Gastrocnemius medialis (tissue), 4 donors: ENCODE measurements at regions not wholly inside any gene's neighbourhood (a gene's known extent, or its start where the extent isn't known, plus 50 kb on each side); places are given as distances from the start of the nearest gene placed in this dataset.

ENCODE experiments used
- ATAC-seq, 2 donors: fragments of 150-250 bp; one replicate each; pipeline ENCODE4 v1.9.1; 2016
- DNase-seq, 2 donors: peaks; one replicate each; pipeline ENCODE4 v3.0.0-alpha.2; 2019
- H3K27ac ChIP-seq, 4 donors: fragments of 200-600 bp; sonication (generic); 1 replicate in 1 of 4; 2 replicates in 3 of 4; pipeline ENCODE4 v1.5.1; 2016 to 2018; ENCODE audit warnings: mild to moderate bottlenecking in 2 of 4, moderate library complexity in 1 of 4
- H3K27me3 ChIP-seq, 3 donors: fragments of 200-600 bp; sonication (generic) in 2 of 3; 1 replicate in 1 of 3; 2 replicates in 2 of 3; pipeline versions ENCODE4 v1.5.1 to v1.6.0; 2016 to 2019; ENCODE audit warnings: mild to moderate bottlenecking in 1 of 3, moderate library complexity in 1 of 3
- H3K36me3 ChIP-seq, 2 donors: fragments of 200-600 bp; sonication (generic) in 1 of 2; one replicate each; pipeline ENCODE4 v1.5.1; 2017 to 2018
- H3K4me1 ChIP-seq, 2 donors: fragments of 200-600 bp; sonication (generic) in 1 of 2; one replicate each; pipeline ENCODE4 v1.5.1; 2016 to 2017; ENCODE audit warnings: mild to moderate bottlenecking in 2 of 2
- H3K4me3 ChIP-seq, 4 donors: fragments of 200-600 bp; sonication (generic) in 3 of 4; 1 replicate in 1 of 4; 2 replicates in 3 of 4; pipeline ENCODE4 v1.5.1; 2016 to 2019; ENCODE audit warnings: mild to moderate bottlenecking in 2 of 4
- H3K9me3 ChIP-seq, 3 donors: fragments of 200-600 bp; sonication (generic) in 2 of 3; 1 replicate in 1 of 3; 2 replicates in 2 of 3; pipeline ENCODE4 v1.5.1; 2016 to 2019
- POLR2A ChIP-seq, 2 donors: fragments of 450-650 bp; IDR thresholded peaks; one replicate each; pipeline ENCODE4 v1.6.1; 2017; ENCODE audit warnings: antibody characterized with exemption in 2 of 2, mild to moderate bottlenecking in 2 of 2, moderate library complexity in 2 of 2
- in situ Hi-C, 4 donors: fragments of 200-750 bp; cut with MboI; loops; one replicate each; pipeline versions ENCODE4 v1.15.0 to v1.8.0; 2017; ENCODE audit warnings: low sequenced_read_pairs in 4 of 4
- intact Hi-C: fragments of 100-400 bp; cut with DNase I; formaldehyde crosslinking; loops from one replicate; pipeline ENCODE4 v1.15.1; 2023; ENCODE audit warnings: low total_unique reads
- TF ChIP-seq, protein P1 (sequence below), 5 experiments: fragments of 450-650 bp in 3 of 5; fragments of 200-600 bp in 2 of 5; sonication (generic) in 2 of 5; IDR thresholded peaks in 4 of 5; conservative IDR thresholded peaks in 1 of 5; 1 replicate in 4 of 5; 2 replicates in 1 of 5; pipeline ENCODE4 v1.5.1; 2016 to 2019; ENCODE audit warnings: antibody characterized with exemption in 5 of 5, mild to moderate bottlenecking in 3 of 5, moderate library complexity in 3 of 5

DNA sequence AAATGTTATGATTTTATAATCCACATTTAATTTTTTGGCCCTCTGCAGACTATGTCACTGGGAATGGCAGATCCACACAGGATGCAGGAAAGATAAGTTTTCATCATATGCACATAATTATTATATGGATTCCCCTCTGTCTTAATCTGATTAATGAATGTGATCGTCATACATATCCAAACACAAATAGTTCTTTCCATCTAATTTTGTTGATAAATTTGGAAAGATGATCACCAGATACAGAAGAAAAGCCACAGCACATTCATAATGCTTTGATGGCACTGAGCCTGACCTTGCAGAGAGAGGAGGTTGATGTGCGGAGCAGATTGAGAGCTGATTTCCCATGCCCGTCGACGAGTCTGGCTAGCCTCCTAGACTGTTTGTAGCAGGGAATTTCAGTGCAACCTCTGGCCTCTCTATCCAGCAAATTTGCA is 471.5 kb downstream of the EPM2A start:
- intact Hi-C loops, result no loop called here
- Histone ChIP-seq H3K27ac (no peak overlapping the region), H3K4me1 (no peaks in the 10 kb centered on the region), H3K4me3 (no peak overlapping the region), H3K36me3 (no peaks in the 10 kb centered on the region), H3K9me3 (no peaks in the 10 kb centered on the region), H3K27me3 (no peaks in the 10 kb centered on the region)
- in situ Hi-C loops, result no loop called here
- ATAC-seq, result no peak
- no peak for DNase-seq
- TF ChIP-seq POLR2A (IDR thresholded peaks at IDR 0.05), result no peak
- TF ChIP-seq, protein P1, sequence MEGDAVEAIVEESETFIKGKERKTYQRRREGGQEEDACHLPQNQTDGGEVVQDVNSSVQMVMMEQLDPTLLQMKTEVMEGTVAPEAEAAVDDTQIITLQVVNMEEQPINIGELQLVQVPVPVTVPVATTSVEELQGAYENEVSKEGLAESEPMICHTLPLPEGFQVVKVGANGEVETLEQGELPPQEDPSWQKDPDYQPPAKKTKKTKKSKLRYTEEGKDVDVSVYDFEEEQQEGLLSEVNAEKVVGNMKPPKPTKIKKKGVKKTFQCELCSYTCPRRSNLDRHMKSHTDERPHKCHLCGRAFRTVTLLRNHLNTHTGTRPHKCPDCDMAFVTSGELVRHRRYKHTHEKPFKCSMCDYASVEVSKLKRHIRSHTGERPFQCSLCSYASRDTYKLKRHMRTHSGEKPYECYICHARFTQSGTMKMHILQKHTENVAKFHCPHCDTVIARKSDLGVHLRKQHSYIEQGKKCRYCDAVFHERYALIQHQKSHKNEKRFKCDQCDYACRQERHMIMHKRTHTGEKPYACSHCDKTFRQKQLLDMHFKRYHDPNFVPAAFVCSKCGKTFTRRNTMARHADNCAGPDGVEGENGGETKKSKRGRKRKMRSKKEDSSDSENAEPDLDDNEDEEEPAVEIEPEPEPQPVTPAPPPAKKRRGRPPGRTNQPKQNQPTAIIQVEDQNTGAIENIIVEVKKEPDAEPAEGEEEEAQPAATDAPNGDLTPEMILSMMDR (IDR thresholded peaks at IDR 0.05 in 4 of 5, conservative IDR thresholded peaks at IDR 0.05 in 1 of 5), result no peak

DNA sequence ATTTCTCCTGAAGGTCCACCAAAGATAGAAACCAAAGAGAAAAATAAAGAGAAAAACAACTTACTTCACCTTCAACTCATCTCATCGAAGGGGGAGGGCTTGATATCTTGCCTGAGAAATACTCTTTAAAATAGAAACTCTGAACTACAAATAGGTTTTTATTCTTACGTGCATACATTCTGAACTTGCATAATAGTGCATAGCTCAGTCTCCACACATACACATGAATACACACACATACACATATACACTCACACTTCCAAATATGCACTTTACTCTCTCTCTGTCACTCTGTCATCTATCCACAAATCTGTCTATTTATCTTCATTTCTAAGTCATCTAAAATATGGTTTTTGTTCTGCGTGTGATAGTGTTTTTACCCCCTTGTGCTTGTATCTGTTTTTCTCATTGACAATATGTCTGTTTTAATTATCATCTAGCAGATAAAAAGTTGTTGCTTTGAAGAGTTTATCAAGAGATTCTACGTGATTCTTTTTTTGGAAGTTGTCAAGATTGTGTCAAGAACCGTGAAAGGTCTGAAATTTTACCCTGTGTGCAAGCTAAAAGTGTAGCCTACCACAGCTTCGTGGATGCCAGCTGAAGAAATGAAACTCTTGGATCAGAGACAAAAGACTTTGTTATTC is 468.8 kb downstream of the EPM2A start:
- in situ Hi-C loops (no loop called here), intact Hi-C loops (no loop called here)
- H3K4me1 ChIP-seq, result no peaks in the 10 kb centered on the region
- no peak for DNase-seq
- no peak overlapping the region for H3K4me3 ChIP-seq
- H3K9me3 ChIP-seq, result no peaks in the 10 kb centered on the region
- H3K27ac ChIP-seq, result no peak overlapping the region
- no peaks in the 10 kb centered on the region for H3K36me3 ChIP-seq
- no peaks in the 10 kb centered on the region for H3K27me3 ChIP-seq
- ATAC-seq, result no peak
- TF ChIP-seq POLR2A (IDR thresholded peaks at IDR 0.05), result no peak
- TF ChIP-seq, protein P1 (IDR thresholded peaks at IDR 0.05 in 4 of 5, conservative IDR thresholded peaks at IDR 0.05 in 1 of 5), result no peak

DNA sequence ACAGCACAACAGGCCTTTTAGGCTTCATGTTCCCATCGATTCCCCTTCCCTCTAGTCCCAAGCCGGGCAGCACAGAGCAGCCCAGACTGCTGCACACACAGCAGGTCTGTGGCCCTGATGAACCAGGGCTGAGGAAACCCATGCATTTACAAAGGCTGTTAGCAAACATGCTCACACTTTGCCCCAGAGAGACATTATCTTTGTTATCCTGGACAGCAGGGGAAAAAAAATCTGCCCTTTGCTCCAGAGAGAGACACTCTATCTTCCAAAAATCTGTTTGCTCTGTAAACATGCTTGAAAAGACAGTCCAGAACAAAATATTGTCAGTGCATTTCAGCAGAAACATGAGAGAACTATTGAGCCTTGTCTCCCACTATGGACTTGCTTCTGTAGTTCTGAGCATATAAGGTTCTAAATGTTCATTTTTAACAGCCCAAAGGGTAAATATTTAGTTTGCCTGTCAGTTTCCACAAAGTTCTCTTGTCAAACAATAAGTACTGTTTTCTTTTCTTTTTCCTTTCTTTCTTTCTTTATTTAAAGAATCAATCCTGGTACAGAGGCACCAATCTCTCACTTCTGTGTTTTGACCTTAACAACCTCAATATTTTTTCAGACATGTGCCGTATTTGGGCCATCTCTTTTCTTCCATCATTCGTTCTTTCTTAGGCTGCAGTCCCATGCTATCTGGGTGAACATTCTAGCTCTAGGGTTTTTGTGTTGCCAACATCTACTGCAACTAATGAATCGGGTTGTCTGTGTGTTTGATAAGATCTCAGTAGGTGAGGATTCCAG is 468.0 kb downstream of the EPM2A start:
- TF ChIP-seq POLR2A (IDR thresholded peaks at IDR 0.05), result no peak
- TF ChIP-seq, protein P1 (IDR thresholded peaks at IDR 0.05 in 4 of 5, conservative IDR thresholded peaks at IDR 0.05 in 1 of 5), result no peak
- Histone ChIP-seq H3K4me1 (no peaks in the 10 kb centered on the region), H3K36me3 (no peaks in the 10 kb centered on the region), H3K4me3 (no peak overlapping the region), H3K9me3 (no peaks in the 10 kb centered on the region), H3K27me3 (no peaks in the 10 kb centered on the region), H3K27ac (no peak overlapping the region)
- intact Hi-C loops (no loop called here), in situ Hi-C loops (no loop called here)
- DNase-seq (no peak), ATAC-seq (no peak)

DNA sequence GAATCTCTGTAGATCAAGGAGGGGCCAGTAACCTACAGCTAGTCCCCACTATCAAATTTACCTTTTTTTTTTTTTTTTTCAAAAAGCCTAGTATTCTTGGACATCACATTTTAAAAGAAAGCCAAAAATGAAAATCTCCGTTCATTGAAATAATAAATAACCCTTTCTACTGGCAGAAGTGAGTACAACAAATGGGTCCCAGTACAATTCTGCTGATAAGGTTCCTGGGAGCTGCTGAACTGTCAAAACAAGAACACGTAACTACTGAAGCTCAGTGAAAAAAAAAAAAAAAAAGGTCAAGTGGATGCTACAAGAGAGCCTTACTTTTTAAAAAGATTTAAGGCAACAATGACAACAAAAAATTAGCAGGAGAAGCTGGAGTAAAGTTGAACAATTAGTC is 464.9 kb downstream of the EPM2A start:
- intact Hi-C loops, result no loop called here
- in situ Hi-C loops, result no loop called here
- no peak overlapping the region for H3K27ac ChIP-seq
- no peaks in the 10 kb centered on the region for H3K36me3 ChIP-seq
- no peaks in the 10 kb centered on the region for H3K4me1 ChIP-seq
- no peaks in the 10 kb centered on the region for H3K27me3 ChIP-seq
- no peaks in the 10 kb centered on the region for H3K9me3 ChIP-seq
- DNase-seq (no peak), ATAC-seq (no peak)
- no peak for TF ChIP-seq POLR2A (IDR thresholded peaks at IDR 0.05)
- TF ChIP-seq, protein P1 (IDR thresholded peaks at IDR 0.05 in 4 of 5, conservative IDR thresholded peaks at IDR 0.05 in 1 of 5), result no peak
- H3K4me3 ChIP-seq, result no peak overlapping the region
